ENCODE measurements at regions not wholly inside any gene's neighbourhood (a gene's known extent, or its start where the extent isn't known, plus 50 kb on each side); places are given as distances from the start of the nearest gene placed in this dataset.

DNA sequence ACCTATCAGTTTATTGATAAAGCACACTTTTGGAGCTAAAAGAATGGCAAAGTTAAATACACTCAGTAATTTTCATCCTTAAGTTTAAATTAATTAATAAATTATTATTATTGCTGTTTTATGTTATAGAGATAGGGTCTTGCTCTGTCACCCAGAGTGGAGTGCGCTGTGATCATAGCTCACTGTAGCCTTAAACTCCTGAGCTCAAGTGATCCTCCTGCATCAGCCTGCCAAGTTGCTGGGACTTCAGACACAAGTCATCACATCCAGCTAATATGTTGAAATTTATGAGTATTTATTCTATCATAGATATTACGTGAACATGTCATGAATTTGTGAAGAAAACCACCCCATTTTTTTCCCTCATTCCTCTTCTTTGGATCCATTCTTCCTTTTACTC lies 64.2 kb downstream of the GJA1 start:
- TF ChIP-seq POLR2A (IDR thresholded peaks at IDR 0.05) = no peak
- TF ChIP-seq, protein P1, sequence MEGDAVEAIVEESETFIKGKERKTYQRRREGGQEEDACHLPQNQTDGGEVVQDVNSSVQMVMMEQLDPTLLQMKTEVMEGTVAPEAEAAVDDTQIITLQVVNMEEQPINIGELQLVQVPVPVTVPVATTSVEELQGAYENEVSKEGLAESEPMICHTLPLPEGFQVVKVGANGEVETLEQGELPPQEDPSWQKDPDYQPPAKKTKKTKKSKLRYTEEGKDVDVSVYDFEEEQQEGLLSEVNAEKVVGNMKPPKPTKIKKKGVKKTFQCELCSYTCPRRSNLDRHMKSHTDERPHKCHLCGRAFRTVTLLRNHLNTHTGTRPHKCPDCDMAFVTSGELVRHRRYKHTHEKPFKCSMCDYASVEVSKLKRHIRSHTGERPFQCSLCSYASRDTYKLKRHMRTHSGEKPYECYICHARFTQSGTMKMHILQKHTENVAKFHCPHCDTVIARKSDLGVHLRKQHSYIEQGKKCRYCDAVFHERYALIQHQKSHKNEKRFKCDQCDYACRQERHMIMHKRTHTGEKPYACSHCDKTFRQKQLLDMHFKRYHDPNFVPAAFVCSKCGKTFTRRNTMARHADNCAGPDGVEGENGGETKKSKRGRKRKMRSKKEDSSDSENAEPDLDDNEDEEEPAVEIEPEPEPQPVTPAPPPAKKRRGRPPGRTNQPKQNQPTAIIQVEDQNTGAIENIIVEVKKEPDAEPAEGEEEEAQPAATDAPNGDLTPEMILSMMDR (IDR thresholded peaks at IDR 0.05) = no peak
- 79 to 80% methylated on average over 2 of the region's 2 CpGs for WGBS, 2 donors
- intact Hi-C loops (cut with DNase I) = no loop called here

DNA sequence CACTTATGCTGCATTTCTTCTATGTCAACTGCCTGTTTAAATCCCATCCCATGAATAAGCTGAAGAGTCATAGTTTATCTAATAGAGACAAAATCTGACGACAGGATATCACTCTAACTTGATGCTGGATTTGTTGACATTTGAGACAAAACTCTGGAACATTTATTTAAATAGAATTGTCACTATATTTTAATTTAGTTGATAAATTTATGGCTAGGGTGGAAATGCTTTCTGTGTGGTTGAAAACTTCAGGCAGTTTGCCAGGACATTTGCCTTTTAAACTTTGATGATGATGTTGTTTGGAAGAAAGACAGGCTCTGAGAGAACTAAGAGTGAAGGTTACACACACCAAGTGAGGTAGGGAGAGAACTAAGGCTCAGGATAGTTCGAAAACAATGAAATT lies 68.1 kb downstream of the GJA1 start:
- Histone ChIP-seq H3K27ac (peak overlapping the region in 2 of 3 donors; percentile 18 to 25), H3K27me3 (no peaks in the 10 kb centered on the region), H3K9me3 (no peaks in the 10 kb centered on the region), H3K4me1 (peaks cover 3 to 21% of the 10 kb centered on the region in 2 donors), H3K4me3 (replicated peaks in 1 of 3) (no peak overlapping the region), H3K36me3 (no peaks in the 10 kb centered on the region)
- TF ChIP-seq, protein P1 (IDR thresholded peaks at IDR 0.05) = no peak
- no peak for TF ChIP-seq POLR2A (IDR thresholded peaks at IDR 0.05)
- 65 to 81% methylated on average over 2 of the region's 2 CpGs for WGBS, 2 donors
- intact Hi-C loops (cut with DNase I) = no loop called here
- no peak for DNase-seq

More for the DNA sequence above, 64.2 kb downstream of the GJA1 start:
- H3K36me3 ChIP-seq = no peaks in the 10 kb centered on the region
- DNase-seq = peak; percentile 59 to 65
- no peak overlapping the region for H3K4me3 ChIP-seq (replicated peaks in 1 of 3)
- no peaks in the 10 kb centered on the region for H3K9me3 ChIP-seq
- H3K27ac ChIP-seq = peak overlapping the region in 2 of 3 donors; percentile 1 to 11
- peaks cover 3 to 19% of the 10 kb centered on the region in 2 donors for H3K4me1 ChIP-seq
- H3K27me3 ChIP-seq = no peaks in the 10 kb centered on the region

DNA sequence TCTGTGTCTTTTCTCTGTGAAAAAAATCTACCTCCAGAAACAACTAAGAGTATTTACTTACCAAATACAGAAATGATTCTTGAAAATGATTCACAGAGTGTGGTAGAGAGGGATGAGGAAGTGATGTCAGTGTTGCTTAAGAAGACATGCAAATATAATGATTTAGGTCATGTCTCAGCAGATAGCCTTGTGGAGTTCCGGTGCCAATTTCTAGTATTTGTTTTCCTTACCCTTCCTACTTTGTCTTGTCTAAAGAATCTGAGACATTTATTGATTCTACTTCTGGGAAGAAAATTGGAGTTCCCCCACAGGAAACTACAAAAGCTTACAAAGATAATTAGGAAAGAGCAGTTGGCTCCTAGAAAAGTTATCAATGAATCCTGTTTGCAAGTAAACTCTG lies 68.8 kb downstream of the GJA1 start:
- WGBS, 2 donors = 60 to 67% methylated on average over 1 of the region's 1 CpG
- no peaks in the 10 kb centered on the region for H3K27me3 ChIP-seq
- peaks cover 3 to 15% of the 10 kb centered on the region in 2 donors for H3K4me1 ChIP-seq
- H3K9me3 ChIP-seq = no peaks in the 10 kb centered on the region
- intact Hi-C loops (cut with DNase I) = no loop called here
- peak overlapping the region; percentile 4 to 25 (median 18) for H3K27ac ChIP-seq
- no peaks in the 10 kb centered on the region for H3K36me3 ChIP-seq
- DNase-seq = no peak
- no peak for TF ChIP-seq POLR2A (IDR thresholded peaks at IDR 0.05)
- TF ChIP-seq, protein P1 (IDR thresholded peaks at IDR 0.05) = no peak
- H3K4me3 ChIP-seq (replicated peaks in 1 of 3) = no peak overlapping the region

DNA sequence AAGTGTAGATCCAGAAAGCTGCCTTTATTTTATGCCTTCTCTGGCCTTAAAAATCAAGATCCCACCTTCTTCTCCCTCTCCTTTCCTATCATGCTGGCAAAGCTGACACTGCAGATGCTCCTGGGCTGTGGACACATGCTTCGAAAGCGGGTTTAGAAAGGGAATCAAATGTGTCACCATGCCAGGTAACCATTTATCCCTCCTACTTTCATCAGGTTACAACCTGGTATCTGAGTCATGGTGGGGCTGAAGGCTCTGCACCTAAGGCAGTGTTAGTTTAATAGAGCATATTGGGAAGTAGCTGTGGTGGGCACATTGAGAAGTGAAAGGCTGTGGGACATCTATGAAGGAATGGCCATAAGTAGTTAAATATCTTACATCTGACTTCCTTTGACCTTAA lies 69.8 kb downstream of the GJA1 start:
- intact Hi-C loops (cut with DNase I) = loop anchor here (5.0 kb wide), 1 partner anchor 68 kb away; the partner anchor contains the start of gene GJA1
- no peak for DNase-seq
- WGBS, 2 donors = 94 to 95% methylated on average over 2 of the region's 2 CpGs
- Histone ChIP-seq H3K4me3 (replicated peaks in 1 of 3) (no peak overlapping the region), H3K27me3 (no peaks in the 10 kb centered on the region), H3K9me3 (no peaks in the 10 kb centered on the region), H3K36me3 (no peaks in the 10 kb centered on the region), H3K27ac (no peak overlapping the region), H3K4me1 (peaks cover 0 to 10% of the 10 kb centered on the region in 2 donors)
- TF ChIP-seq POLR2A (IDR thresholded peaks at IDR 0.05) = no peak
- TF ChIP-seq, protein P1 (IDR thresholded peaks at IDR 0.05) = no peak

DNA sequence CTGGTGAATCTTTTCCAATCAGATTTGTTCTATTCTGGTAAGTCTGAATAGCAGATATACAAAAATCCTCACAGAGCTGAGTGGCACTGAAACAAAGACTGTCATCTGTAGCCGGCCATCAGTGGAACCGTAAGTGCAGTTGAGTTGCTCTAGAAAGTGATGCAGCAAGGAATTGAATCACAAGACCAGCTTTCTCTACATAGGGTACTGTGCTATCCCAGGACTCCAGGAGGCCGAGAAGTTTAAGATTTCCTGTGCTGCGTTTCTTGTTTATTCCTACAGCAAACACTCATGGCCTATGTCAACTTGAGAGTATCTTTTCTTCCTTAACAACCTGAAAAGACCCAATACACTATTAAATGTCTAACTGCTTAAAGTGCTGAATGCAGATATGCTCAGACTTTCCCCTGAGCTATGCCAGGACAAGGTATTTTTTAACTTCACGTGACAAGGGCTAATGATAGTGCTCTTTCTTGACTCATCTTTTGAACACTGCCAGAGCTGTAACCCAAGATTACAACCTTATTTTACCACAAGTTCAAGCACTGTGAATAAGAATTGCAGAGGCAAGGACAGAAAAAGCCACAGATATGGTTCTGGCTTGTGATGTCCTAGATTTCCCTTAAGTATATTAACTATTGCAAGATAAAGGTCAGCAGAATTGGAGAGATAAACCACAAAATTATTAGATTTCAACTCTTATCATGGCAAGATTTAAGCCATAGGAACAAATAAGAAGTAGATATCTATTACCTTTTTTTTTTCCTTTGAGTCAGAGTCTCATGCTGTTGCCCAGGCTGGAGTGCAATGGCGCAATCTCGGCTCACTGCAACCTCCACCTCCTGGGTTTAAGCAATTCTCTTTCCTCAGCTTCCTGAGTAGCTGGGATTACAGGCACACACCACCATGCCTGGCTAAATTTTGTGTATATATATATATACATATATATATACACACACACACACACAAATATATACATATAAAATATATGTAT lies 71.6 kb downstream of the GJA1 start:
- Histone ChIP-seq H3K27me3 (no peaks in the 10 kb centered on the region), H3K36me3 (no peaks in the 10 kb centered on the region), H3K9me3 (no peaks in the 10 kb centered on the region), H3K27ac (no peak overlapping the region), H3K4me3 (replicated peaks in 1 of 3) (no peak overlapping the region), H3K4me1 (peaks cover 6 to 21% of the 10 kb centered on the region in 2 donors)
- DNase-seq = no peak
- WGBS, 2 donors = 70 to 79% methylated on average over 7 of the region's 7 CpGs
- intact Hi-C loops (cut with DNase I) = loop anchor here (5.0 kb wide), 1 partner anchor 70 kb away; the partner anchor contains the start of gene GJA1
- no peak for TF ChIP-seq POLR2A (IDR thresholded peaks at IDR 0.05)
- TF ChIP-seq, protein P1 (IDR thresholded peaks at IDR 0.05) = no peak

Measured in thyroid gland (tissue), 4 donors.